ENCODE measurements at regions not wholly inside any gene's neighbourhood (a gene's known extent, or its start where the extent isn't known, plus 50 kb on each side); places are given as distances from the start of the nearest gene placed in this dataset.

- no peak for DNase-seq
- no peaks in the 10 kb centered on the region for H3K4me1 Mint-ChIP-seq (ENCODE audit: low read depth)
- H3K27ac Mint-ChIP-seq, result no peak overlapping the region
- H3K36me3 Mint-ChIP-seq (ENCODE audit: low read depth), result no peaks in the 10 kb centered on the region
- H3K27me3 Mint-ChIP-seq, result peaks cover 53% of the 10 kb centered on the region
- H3K9me3 Mint-ChIP-seq, result no peaks in the 10 kb centered on the region
- no peak overlapping the region for H3K4me3 Mint-ChIP-seq
Observed at GRCh38 chr17:33802349-33803198, 452.5 kb upstream of the CCL2 start.

- no peak overlapping the region for H3K27ac Mint-ChIP-seq
- H3K4me3 Mint-ChIP-seq, result no peak overlapping the region
- H3K36me3 Mint-ChIP-seq (ENCODE audit: low read depth), result no peaks in the 10 kb centered on the region
- peaks cover 47% of the 10 kb centered on the region for H3K27me3 Mint-ChIP-seq
- DNase-seq, result no peak
- H3K4me1 Mint-ChIP-seq (ENCODE audit: low read depth), result no peaks in the 10 kb centered on the region
- no peaks in the 10 kb centered on the region for H3K9me3 Mint-ChIP-seq
Observed at GRCh38 chr17:33803199-33803685, 451.8 kb upstream of the CCL2 start.

- no peaks in the 10 kb centered on the region for H3K4me1 Mint-ChIP-seq (ENCODE audit: low read depth)
- H3K27me3 Mint-ChIP-seq, result peaks cover 47% of the 10 kb centered on the region
- DNase-seq, result no peak
- H3K4me3 Mint-ChIP-seq, result no peak overlapping the region
- H3K9me3 Mint-ChIP-seq, result no peaks in the 10 kb centered on the region
- no peaks in the 10 kb centered on the region for H3K36me3 Mint-ChIP-seq (ENCODE audit: low read depth)
- H3K27ac Mint-ChIP-seq, result no peak overlapping the region
Observed at GRCh38 chr17:33803686-33804085, 451.4 kb upstream of the CCL2 start.

GRCh38 chr17:33804401-33804800 is 450.7 kb upstream of the CCL2 start:
- H3K36me3 Mint-ChIP-seq (ENCODE audit: low read depth), result no peaks in the 10 kb centered on the region
- no peak overlapping the region for H3K4me3 Mint-ChIP-seq
- H3K4me1 Mint-ChIP-seq (ENCODE audit: low read depth), result no peaks in the 10 kb centered on the region
- H3K9me3 Mint-ChIP-seq, result no peaks in the 10 kb centered on the region
- no peak for DNase-seq
- H3K27ac Mint-ChIP-seq, result no peak overlapping the region
- H3K27me3 Mint-ChIP-seq, result peaks cover 44% of the 10 kb centered on the region

GRCh38 chr17:33806631-33807030 is 448.5 kb upstream of the CCL2 start:
- no peaks in the 10 kb centered on the region for H3K9me3 Mint-ChIP-seq

GRCh38 chr17:33809748-33810147 is 445.3 kb upstream of the CCL2 start:
- no peaks in the 10 kb centered on the region for H3K4me1 Mint-ChIP-seq (ENCODE audit: low read depth)
- H3K27ac Mint-ChIP-seq, result no peak overlapping the region
- H3K9me3 Mint-ChIP-seq, result no peaks in the 10 kb centered on the region
- H3K4me3 Mint-ChIP-seq, result no peak overlapping the region
- peaks cover 9% of the 10 kb centered on the region for H3K27me3 Mint-ChIP-seq
- no peak for DNase-seq
- H3K36me3 Mint-ChIP-seq (ENCODE audit: low read depth), result no peaks in the 10 kb centered on the region

More at GRCh38 chr17:33806631-33807030, 448.5 kb upstream of the CCL2 start:
- no peaks in the 10 kb centered on the region for H3K4me1 Mint-ChIP-seq (ENCODE audit: low read depth)
- no peak for DNase-seq
- no peak overlapping the region for H3K4me3 Mint-ChIP-seq
- no peak overlapping the region for H3K27ac Mint-ChIP-seq
- H3K36me3 Mint-ChIP-seq (ENCODE audit: low read depth), result no peaks in the 10 kb centered on the region
- peaks cover 28% of the 10 kb centered on the region for H3K27me3 Mint-ChIP-seq

- no peaks in the 10 kb centered on the region for H3K36me3 Mint-ChIP-seq (ENCODE audit: low read depth)
- H3K9me3 Mint-ChIP-seq, result no peaks in the 10 kb centered on the region
- no peaks in the 10 kb centered on the region for H3K4me1 Mint-ChIP-seq (ENCODE audit: low read depth)
- DNase-seq, result no peak
- peaks cover 11% of the 10 kb centered on the region for H3K27me3 Mint-ChIP-seq
- H3K27ac Mint-ChIP-seq, result no peak overlapping the region
- no peak overlapping the region for H3K4me3 Mint-ChIP-seq
Observed at GRCh38 chr17:33811004-33811760, 443.9 kb upstream of the CCL2 start.

GRCh38 chr17:33811984-33812577 is 443.0 kb upstream of the CCL2 start:
- Mint-ChIP-seq H3K27me3 (peaks cover 11% of the 10 kb centered on the region), H3K9me3 (no peaks in the 10 kb centered on the region), H3K4me1 (ENCODE audit: low read depth) (no peaks in the 10 kb centered on the region), H3K36me3 (ENCODE audit: low read depth) (no peaks in the 10 kb centered on the region), H3K27ac (no peak overlapping the region), H3K4me3 (no peak overlapping the region)
- no peak for DNase-seq

- Mint-ChIP-seq H3K4me3 (no peak overlapping the region), H3K27ac (no peak overlapping the region), H3K4me1 (ENCODE audit: low read depth) (no peaks in the 10 kb centered on the region), H3K27me3 (peaks cover 14% of the 10 kb centered on the region), H3K36me3 (ENCODE audit: low read depth) (no peaks in the 10 kb centered on the region), H3K9me3 (no peaks in the 10 kb centered on the region)
- DNase-seq, result no peak
Observed at GRCh38 chr17:33814852-33815251, 440.2 kb upstream of the CCL2 start.

GRCh38 chr17:33816036-33816435 is 439.0 kb upstream of the CCL2 start:
- DNase-seq, result no peak
- no peaks in the 10 kb centered on the region for H3K9me3 Mint-ChIP-seq
- peaks cover 14% of the 10 kb centered on the region for H3K27me3 Mint-ChIP-seq
- H3K27ac Mint-ChIP-seq, result no peak overlapping the region
- no peaks in the 10 kb centered on the region for H3K4me1 Mint-ChIP-seq (ENCODE audit: low read depth)
- H3K4me3 Mint-ChIP-seq, result no peak overlapping the region
- no peaks in the 10 kb centered on the region for H3K36me3 Mint-ChIP-seq (ENCODE audit: low read depth)

GRCh38 chr17:33816842-33817617 is 438.1 kb upstream of the CCL2 start:
- H3K27me3 Mint-ChIP-seq, result peaks cover 14% of the 10 kb centered on the region
- H3K27ac Mint-ChIP-seq, result no peak overlapping the region
- H3K4me1 Mint-ChIP-seq (ENCODE audit: low read depth), result no peaks in the 10 kb centered on the region
- H3K9me3 Mint-ChIP-seq, result no peaks in the 10 kb centered on the region
- no peak for DNase-seq
- H3K36me3 Mint-ChIP-seq (ENCODE audit: low read depth), result no peaks in the 10 kb centered on the region
- H3K4me3 Mint-ChIP-seq, result no peak overlapping the region

- no peaks in the 10 kb centered on the region for H3K9me3 Mint-ChIP-seq
- no peaks in the 10 kb centered on the region for H3K4me1 Mint-ChIP-seq (ENCODE audit: low read depth)
- no peak overlapping the region for H3K4me3 Mint-ChIP-seq
- no peak for DNase-seq
- peaks cover 24% of the 10 kb centered on the region for H3K27me3 Mint-ChIP-seq
- no peaks in the 10 kb centered on the region for H3K36me3 Mint-ChIP-seq (ENCODE audit: low read depth)
- H3K27ac Mint-ChIP-seq, result no peak overlapping the region
Observed at GRCh38 chr17:33819539-33819938, 435.5 kb upstream of the CCL2 start.

GRCh38 chr17:33832262-33832661 is 422.8 kb upstream of the CCL2 start:
- Mint-ChIP-seq H3K36me3 (ENCODE audit: low read depth) (no peaks in the 10 kb centered on the region), H3K4me1 (ENCODE audit: low read depth) (no peaks in the 10 kb centered on the region), H3K9me3 (no peaks in the 10 kb centered on the region), H3K27me3 (peaks cover 19% of the 10 kb centered on the region), H3K4me3 (no peak overlapping the region), H3K27ac (no peak overlapping the region)
- no peak for DNase-seq

GRCh38 chr17:33837281-33837680 is 417.8 kb upstream of the CCL2 start:
- Mint-ChIP-seq H3K27ac (no peak overlapping the region), H3K27me3 (peaks cover 17% of the 10 kb centered on the region), H3K36me3 (ENCODE audit: low read depth) (no peaks in the 10 kb centered on the region), H3K4me1 (ENCODE audit: low read depth) (no peaks in the 10 kb centered on the region), H3K4me3 (no peak overlapping the region), H3K9me3 (no peaks in the 10 kb centered on the region)
- no peak for DNase-seq
